Body of pancreas (tissue), 4 donors: ENCODE measurements at regions not wholly inside any gene's neighbourhood (a gene's known extent, or its start where the extent isn't known, plus 50 kb on each side); places are given as distances from the start of the nearest gene placed in this dataset.

ENCODE experiments used
- CTCF ChIP-seq, 7 experiments: fragments of 450-650 bp in 4 of 7; fragments of 200-600 bp in 3 of 7; sonication (generic) in 3 of 7; IDR thresholded peaks; one replicate each; pipeline ENCODE4 v1.5.1; 2016 to 2019; ENCODE audit warnings: antibody characterized with exemption in 7 of 7
- POLR2A ChIP-seq, 3 donors: fragments of 450-650 bp; IDR thresholded peaks; one replicate each; pipeline ENCODE4 v1.6.1; 2016; ENCODE audit warnings: antibody characterized with exemption in 3 of 3, mild to moderate bottlenecking in 2 of 3

GRCh38 chr17:33373273-33373672 lies 80.2 kb upstream of the ASIC2 start:
- TF ChIP-seq CTCF (IDR thresholded peaks at IDR 0.05) = no peak
- no peak for TF ChIP-seq POLR2A (IDR thresholded peaks at IDR 0.05)
